Stimulated activated effector memory CD8-positive, alpha-beta T cell treated with anti-CD3 and anti-CD28 coated beads, Interleukin-12 subunit alpha, Interleukin-12 subunit beta, amount 100 ng/mL, for 72 hours (primary cell): ENCODE measurements at regions not wholly inside any gene's neighbourhood (a gene's known extent, or its start where the extent isn't known, plus 50 kb on each side); places are given as distances from the start of the nearest gene placed in this dataset.
"Not testable (repeated sequence)": the region's sequence is repeated elsewhere in the genome, so short reads cannot be mapped to it uniquely, and the experiment has no call there.

Experiments used
- ATAC-seq: fragments of 150-1000 bp; cut with Tn5 transposase; 2 replicates; pipeline ENCODE4 v1.10.0; 2021
- DNase-seq, 2 donors: peaks; one replicate each; pipeline ENCODE4 v3.0.0; 2021 to 2022; ENCODE audit warnings: low spot score in 2 of 2
- H3K27ac Mint-ChIP-seq: one replicate; pipeline ENCODE4 v1.8.0; 2022; ENCODE audit warnings: mild to moderate bottlenecking, mixed read lengths
- H3K36me3 Mint-ChIP-seq: one replicate; pipeline ENCODE4 v1.8.0; 2022; ENCODE audit warnings: mild to moderate bottlenecking, mixed read lengths
- H3K4me1 Mint-ChIP-seq: one replicate; pipeline ENCODE4 v1.8.0; 2022; ENCODE audit warnings: mixed read lengths
- H3K4me3 Mint-ChIP-seq: one replicate; pipeline ENCODE4 v1.8.0; 2022; ENCODE audit warnings: mild to moderate bottlenecking, mixed read lengths
- H3K9me3 Mint-ChIP-seq: one replicate; pipeline ENCODE4 v1.8.0; 2022; ENCODE audit warnings: mixed read lengths

DNA sequence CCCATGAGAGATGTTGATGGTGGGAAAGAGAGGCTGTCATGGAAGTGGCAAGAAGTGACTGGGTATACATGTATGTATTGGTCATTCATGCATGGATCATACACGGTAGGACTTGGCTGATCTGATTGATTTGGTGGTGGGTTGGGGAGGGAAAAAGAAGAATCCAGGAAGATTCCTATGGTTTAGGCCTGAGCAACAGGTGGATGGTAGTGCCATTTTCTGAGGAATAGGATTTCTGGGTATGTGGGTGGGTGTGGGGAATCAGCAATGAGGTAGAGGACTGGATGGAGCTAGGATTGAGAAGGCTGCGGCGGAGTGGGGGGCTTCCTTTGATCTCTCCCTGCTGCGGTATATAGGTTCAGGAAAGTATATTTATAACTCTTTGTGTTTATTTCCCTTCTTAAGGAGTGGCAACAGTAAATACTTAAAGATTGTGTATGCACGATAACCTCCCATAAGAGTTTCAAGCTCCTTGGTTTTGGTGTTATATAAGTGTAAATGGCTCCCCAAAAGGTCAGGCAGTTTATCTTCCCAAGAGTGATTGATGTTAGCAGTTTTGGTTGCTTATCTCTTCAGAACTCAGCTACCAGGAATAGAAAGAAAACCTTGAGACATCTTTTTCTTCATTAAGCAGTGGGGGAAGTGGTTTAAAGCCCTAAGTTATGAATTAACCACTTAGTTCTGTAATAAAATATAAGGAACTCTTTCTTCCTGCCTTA is 100.1 kb downstream of the LSMEM1 start:
- DNase-seq (no peak), ATAC-seq (no peak)
- H3K4me1 Mint-ChIP-seq, result no peaks in the 10 kb centered on the region
- peaks cover 5% of the 10 kb centered on the region for H3K9me3 Mint-ChIP-seq
- H3K36me3 Mint-ChIP-seq, result no peaks in the 10 kb centered on the region
- no peak overlapping the region for H3K27ac Mint-ChIP-seq
- no peak overlapping the region for H3K4me3 Mint-ChIP-seq

DNA sequence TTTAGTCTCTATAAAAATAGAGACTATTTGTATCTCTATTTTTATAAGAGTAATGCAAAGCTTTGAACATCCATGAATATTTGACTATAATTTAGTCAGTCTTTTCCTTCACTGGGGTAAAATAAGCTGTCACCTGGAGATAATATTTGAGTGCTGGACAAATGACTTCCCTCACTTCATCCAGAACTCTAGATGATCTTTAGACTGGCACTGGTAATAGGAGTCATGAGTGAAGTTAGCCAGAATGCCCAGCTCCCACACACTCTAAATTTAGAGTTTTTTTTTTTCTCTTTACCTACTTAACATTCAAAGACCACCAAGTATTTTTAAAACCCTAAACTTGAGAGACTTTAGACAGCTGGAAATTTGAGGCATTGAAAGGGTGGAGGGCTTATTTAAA is 100.7 kb downstream of the LSMEM1 start:
- Mint-ChIP-seq H3K27ac (no peak overlapping the region), H3K36me3 (no peaks in the 10 kb centered on the region), H3K9me3 (no peaks in the 10 kb centered on the region), H3K4me3 (no peak overlapping the region), H3K4me1 (no peaks in the 10 kb centered on the region)
- ATAC-seq, result no peak
- DNase-seq, result no peak

- DNase-seq (no peak), ATAC-seq (no peak)
- Mint-ChIP-seq H3K4me1 (no peaks in the 10 kb centered on the region), H3K4me3 (no peak overlapping the region), H3K27ac (no peak overlapping the region), H3K36me3 (no peaks in the 10 kb centered on the region), H3K9me3 (no peaks in the 10 kb centered on the region)
These were observed 103.5 kb downstream of the LSMEM1 start for GRCh38 chr7:112584290-112584689.

GRCh38 chr7:112587504-112587903 is 106.7 kb downstream of the LSMEM1 start:
- Mint-ChIP-seq H3K9me3 (no peaks in the 10 kb centered on the region), H3K4me1 (no peaks in the 10 kb centered on the region), H3K27ac (no peak overlapping the region), H3K4me3 (no peak overlapping the region), H3K36me3 (no peaks in the 10 kb centered on the region)
- DNase-seq (no peak), ATAC-seq (no peak)

- not testable (repeated sequence) for H3K27ac Mint-ChIP-seq, DNase-seq, H3K9me3 Mint-ChIP-seq, H3K4me3 Mint-ChIP-seq, H3K4me1 Mint-ChIP-seq, H3K36me3 Mint-ChIP-seq, ATAC-seq
These were observed 111.9 kb downstream of the LSMEM1 start for GRCh38 chr7:112592565-112593263.

DNA sequence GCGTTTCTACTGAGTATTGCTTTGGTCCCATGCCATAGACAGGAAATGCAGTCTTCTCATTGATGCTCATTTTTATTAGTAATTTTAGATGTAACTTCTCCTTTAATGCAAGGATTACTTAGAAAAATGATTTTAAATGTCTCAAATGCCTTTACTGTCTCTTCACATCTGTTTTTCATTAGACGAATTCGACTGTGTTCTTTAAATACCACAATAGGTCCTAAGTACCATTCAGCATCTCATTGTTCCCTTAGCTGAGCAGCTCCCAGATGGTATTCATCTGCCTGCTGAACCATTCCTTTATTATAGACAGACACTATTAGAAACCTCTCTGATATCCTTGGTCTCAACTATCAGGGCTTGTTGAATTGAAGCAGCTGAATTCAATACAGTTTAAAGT is 113.6 kb downstream of the LSMEM1 start:
- Mint-ChIP-seq H3K36me3 (no peaks in the 10 kb centered on the region), H3K4me3 (no peak overlapping the region), H3K4me1 (no peaks in the 10 kb centered on the region), H3K9me3 (no peaks in the 10 kb centered on the region), H3K27ac (no peak overlapping the region)
- ATAC-seq, result no peak
- DNase-seq, result no peak

DNA sequence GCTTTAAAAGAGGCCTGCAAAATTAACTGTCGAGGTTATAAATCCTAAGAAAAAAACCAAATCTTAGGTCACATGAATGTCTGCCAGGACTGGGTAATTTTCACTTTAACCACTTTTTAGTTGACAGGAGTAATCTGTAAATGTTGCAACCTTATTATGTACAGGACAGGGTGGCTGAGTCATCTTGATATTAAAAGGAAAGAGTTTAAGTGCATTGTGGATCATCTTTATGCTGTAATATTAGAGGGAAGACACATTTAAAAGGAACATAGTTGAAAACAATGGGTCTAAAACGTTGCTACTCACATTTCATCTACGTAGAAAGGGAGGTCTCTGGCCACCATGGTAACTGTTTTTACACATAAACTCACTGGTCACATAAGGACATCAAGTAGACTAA is 115.5 kb downstream of the LSMEM1 start:
- no peak overlapping the region for H3K27ac Mint-ChIP-seq
- H3K36me3 Mint-ChIP-seq, result no peaks in the 10 kb centered on the region
- DNase-seq, result no peak
- H3K9me3 Mint-ChIP-seq, result no peaks in the 10 kb centered on the region
- ATAC-seq, result no peak
- no peaks in the 10 kb centered on the region for H3K4me1 Mint-ChIP-seq
- no peak overlapping the region for H3K4me3 Mint-ChIP-seq

GRCh38 chr7:112596981-112597380 is 116.2 kb downstream of the LSMEM1 start:
- ATAC-seq, result no peak
- H3K36me3 Mint-ChIP-seq, result no peaks in the 10 kb centered on the region

GRCh38 chr7:112603673-112604072 is 122.9 kb downstream of the LSMEM1 start:
- H3K27ac Mint-ChIP-seq, result no peak overlapping the region

More at GRCh38 chr7:112596981-112597380, 116.2 kb downstream of the LSMEM1 start:
- Mint-ChIP-seq H3K4me1 (no peaks in the 10 kb centered on the region), H3K27ac (no peak overlapping the region), H3K9me3 (no peaks in the 10 kb centered on the region), H3K4me3 (no peak overlapping the region)
- no peak for DNase-seq

DNA sequence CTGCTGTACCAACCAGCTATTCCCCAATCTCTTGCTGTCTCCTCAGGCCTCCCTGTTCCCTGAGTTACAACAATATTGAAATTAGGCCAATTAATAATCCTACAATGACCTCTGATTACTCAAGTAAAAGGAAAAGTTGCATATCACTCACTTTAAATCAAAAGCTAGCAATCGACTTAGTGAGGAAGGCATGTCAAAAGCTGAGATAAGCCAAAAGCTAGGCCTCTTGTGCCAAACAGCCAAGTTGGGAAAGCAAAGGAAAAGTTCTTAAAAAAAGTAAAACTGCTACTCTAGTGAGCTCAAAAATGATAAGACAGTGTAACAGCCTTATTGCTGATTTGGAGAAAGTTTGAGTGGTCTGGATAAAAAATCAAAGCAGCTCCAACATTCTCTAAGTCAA is 129.8 kb downstream of the LSMEM1 start:
- no peaks in the 10 kb centered on the region for H3K9me3 Mint-ChIP-seq
- no peaks in the 10 kb centered on the region for H3K4me1 Mint-ChIP-seq
- no peak for DNase-seq
- no peak overlapping the region for H3K27ac Mint-ChIP-seq
- no peaks in the 10 kb centered on the region for H3K36me3 Mint-ChIP-seq
- H3K4me3 Mint-ChIP-seq, result no peak overlapping the region
- ATAC-seq, result no peak

More at GRCh38 chr7:112603673-112604072, 122.9 kb downstream of the LSMEM1 start:
- ATAC-seq (no peak), DNase-seq (no peak)
- Mint-ChIP-seq H3K9me3 (no peaks in the 10 kb centered on the region), H3K36me3 (no peaks in the 10 kb centered on the region), H3K4me1 (no peaks in the 10 kb centered on the region), H3K4me3 (no peak overlapping the region)

GRCh38 chr7:112615701-112616100 is 134.9 kb downstream of the LSMEM1 start:
- H3K9me3 Mint-ChIP-seq, result no peaks in the 10 kb centered on the region
- ATAC-seq, result no peak

GRCh38 chr7:112616295-112616694 is 135.5 kb downstream of the LSMEM1 start:
- Mint-ChIP-seq H3K27ac (no peak overlapping the region), H3K4me3 (no peak overlapping the region), H3K36me3 (no peaks in the 10 kb centered on the region), H3K4me1 (no peaks in the 10 kb centered on the region), H3K9me3 (no peaks in the 10 kb centered on the region)
- no peak for DNase-seq
- ATAC-seq, result no peak

More at GRCh38 chr7:112615701-112616100, 134.9 kb downstream of the LSMEM1 start:
- Mint-ChIP-seq H3K36me3 (no peaks in the 10 kb centered on the region), H3K27ac (no peak overlapping the region), H3K4me3 (no peak overlapping the region), H3K4me1 (no peaks in the 10 kb centered on the region)
- DNase-seq, result no peak

- Mint-ChIP-seq H3K36me3 (no peaks in the 10 kb centered on the region), H3K4me1 (no peaks in the 10 kb centered on the region), H3K4me3 (no peak overlapping the region), H3K9me3 (no peaks in the 10 kb centered on the region), H3K27ac (no peak overlapping the region)
- DNase-seq, result no peak
- ATAC-seq, result no peak
These were observed 138.6 kb downstream of the LSMEM1 start for GRCh38 chr7:112619343-112619742.

DNA sequence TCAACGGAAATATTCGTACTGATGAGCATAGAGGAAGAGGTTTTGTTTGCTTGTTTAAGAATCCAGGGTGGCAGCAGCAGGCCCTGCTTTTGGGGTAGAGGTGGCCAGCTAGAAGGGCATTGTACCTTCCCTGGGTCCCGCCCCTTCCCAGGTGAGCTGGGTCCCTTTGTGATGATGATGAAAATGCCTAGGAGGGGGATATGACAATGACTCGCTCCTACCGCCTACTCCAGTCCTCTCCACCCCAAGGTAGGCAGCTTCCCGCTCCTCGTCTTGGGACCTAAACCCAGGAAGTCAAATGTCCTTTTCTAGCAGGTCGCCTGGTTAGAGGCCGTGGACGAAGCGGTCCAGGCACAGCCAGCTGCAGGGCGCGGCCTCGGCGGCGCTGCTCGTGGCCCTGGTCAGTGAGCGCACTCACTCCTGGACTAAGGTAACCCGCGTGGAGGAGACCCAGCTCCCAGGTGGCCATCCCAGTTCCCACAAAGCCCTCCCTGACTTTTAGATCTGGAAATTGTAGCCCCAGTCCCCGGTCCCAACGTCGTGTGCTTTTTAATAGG is 141.4 kb downstream of the LSMEM1 start:
- H3K9me3 Mint-ChIP-seq, result no peaks in the 10 kb centered on the region
- H3K36me3 Mint-ChIP-seq, result no peaks in the 10 kb centered on the region
- DNase-seq (no peak), ATAC-seq (no peak)
- no peak overlapping the region for H3K27ac Mint-ChIP-seq
- no peak overlapping the region for H3K4me3 Mint-ChIP-seq
- no peaks in the 10 kb centered on the region for H3K4me1 Mint-ChIP-seq

- no peak overlapping the region for H3K27ac Mint-ChIP-seq
- no peaks in the 10 kb centered on the region for H3K4me1 Mint-ChIP-seq
- no peak for DNase-seq
- no peak for ATAC-seq
- no peaks in the 10 kb centered on the region for H3K36me3 Mint-ChIP-seq
- H3K9me3 Mint-ChIP-seq, result peaks cover 2% of the 10 kb centered on the region
- no peak overlapping the region for H3K4me3 Mint-ChIP-seq
These were observed 143.6 kb downstream of the LSMEM1 start for GRCh38 chr7:112624416-112624815.

DNA sequence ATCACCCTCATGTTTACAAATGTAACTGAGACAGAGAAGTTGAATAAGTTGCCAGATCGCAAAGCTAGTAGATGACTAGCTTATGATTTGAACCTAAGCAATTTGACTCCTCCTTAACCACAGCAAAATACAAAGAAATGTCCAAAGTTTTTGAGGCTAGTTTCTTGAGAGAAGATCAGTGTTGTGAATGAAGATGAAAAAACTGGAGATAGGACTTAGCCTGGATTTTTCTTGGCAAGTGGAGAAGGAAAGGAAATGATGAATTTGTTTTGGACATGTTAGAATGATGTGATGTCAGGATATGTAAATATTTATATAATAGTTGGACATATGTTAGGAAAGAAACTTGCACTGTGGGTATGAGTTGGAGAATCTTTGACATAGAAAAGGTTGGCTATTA is 149.8 kb downstream of the LSMEM1 start:
- ATAC-seq, result no peak
- H3K4me3 Mint-ChIP-seq, result no peak overlapping the region
- no peaks in the 10 kb centered on the region for H3K36me3 Mint-ChIP-seq
- peaks cover 2% of the 10 kb centered on the region for H3K9me3 Mint-ChIP-seq
- H3K27ac Mint-ChIP-seq, result no peak overlapping the region
- no peak for DNase-seq
- H3K4me1 Mint-ChIP-seq, result no peaks in the 10 kb centered on the region
